Parathyroid adenoma (tissue), 2 donors: ENCODE measurements at regions not wholly inside any gene's neighbourhood (a gene's known extent, or its start where the extent isn't known, plus 50 kb on each side); places are given as distances from the start of the nearest gene placed in this dataset.
"Not testable (repeated sequence)": the region's sequence is repeated elsewhere in the genome, so short reads cannot be mapped to it uniquely, and the experiment has no call there.

Experiments used
- H2AFZ ChIP-seq: fragments of 300-600 bp; sonication (generic); one replicate; pipeline ENCODE4 v1.7.0; 2017; ENCODE audit warnings: antibody characterized with exemption, mild to moderate bottlenecking
- H3K27ac ChIP-seq: fragments of 300-600 bp; sonication (generic); one replicate; pipeline ENCODE4 v1.7.0; 2017
- H3K27me3 ChIP-seq: fragments of 300-600 bp; sonication (generic); one replicate; pipeline ENCODE4 v1.7.0; 2017; ENCODE audit warnings: low read length; ENCODE audit not compliant: control insufficient read depth, insufficient read depth
- H3K36me3 ChIP-seq: fragments of 300-600 bp; sonication (generic); one replicate; pipeline ENCODE4 v1.7.0; 2017; ENCODE audit warnings: low read length; ENCODE audit not compliant: control insufficient read depth, insufficient read depth
- H3K4me1 ChIP-seq: fragments of 300-600 bp; sonication (generic); one replicate; pipeline ENCODE4 v1.7.0; 2017; ENCODE audit warnings: control low read depth
- H3K4me2 ChIP-seq: fragments of 300-600 bp; sonication (generic); one replicate; pipeline ENCODE4 v1.7.0; 2017; ENCODE audit warnings: low read length
- H3K4me3 ChIP-seq: fragments of 300-600 bp; sonication (generic); one replicate; pipeline ENCODE4 v1.7.0; 2017; ENCODE audit warnings: low read depth, low read length
- H3K79me2 ChIP-seq: fragments of 300-600 bp; sonication (generic); one replicate; pipeline ENCODE4 v1.7.0; 2017; ENCODE audit warnings: control low read depth
- H3K9ac ChIP-seq: fragments of 300-600 bp; sonication (generic); one replicate; pipeline ENCODE4 v1.7.0; 2017; ENCODE audit warnings: mild to moderate bottlenecking
- H3K9me3 ChIP-seq: fragments of 300-600 bp; sonication (generic); one replicate; pipeline ENCODE4 v1.7.0; 2017; ENCODE audit warnings: low read length; ENCODE audit not compliant: control insufficient read depth
- donor health status: primary hyperparathyroidism.

DNA sequence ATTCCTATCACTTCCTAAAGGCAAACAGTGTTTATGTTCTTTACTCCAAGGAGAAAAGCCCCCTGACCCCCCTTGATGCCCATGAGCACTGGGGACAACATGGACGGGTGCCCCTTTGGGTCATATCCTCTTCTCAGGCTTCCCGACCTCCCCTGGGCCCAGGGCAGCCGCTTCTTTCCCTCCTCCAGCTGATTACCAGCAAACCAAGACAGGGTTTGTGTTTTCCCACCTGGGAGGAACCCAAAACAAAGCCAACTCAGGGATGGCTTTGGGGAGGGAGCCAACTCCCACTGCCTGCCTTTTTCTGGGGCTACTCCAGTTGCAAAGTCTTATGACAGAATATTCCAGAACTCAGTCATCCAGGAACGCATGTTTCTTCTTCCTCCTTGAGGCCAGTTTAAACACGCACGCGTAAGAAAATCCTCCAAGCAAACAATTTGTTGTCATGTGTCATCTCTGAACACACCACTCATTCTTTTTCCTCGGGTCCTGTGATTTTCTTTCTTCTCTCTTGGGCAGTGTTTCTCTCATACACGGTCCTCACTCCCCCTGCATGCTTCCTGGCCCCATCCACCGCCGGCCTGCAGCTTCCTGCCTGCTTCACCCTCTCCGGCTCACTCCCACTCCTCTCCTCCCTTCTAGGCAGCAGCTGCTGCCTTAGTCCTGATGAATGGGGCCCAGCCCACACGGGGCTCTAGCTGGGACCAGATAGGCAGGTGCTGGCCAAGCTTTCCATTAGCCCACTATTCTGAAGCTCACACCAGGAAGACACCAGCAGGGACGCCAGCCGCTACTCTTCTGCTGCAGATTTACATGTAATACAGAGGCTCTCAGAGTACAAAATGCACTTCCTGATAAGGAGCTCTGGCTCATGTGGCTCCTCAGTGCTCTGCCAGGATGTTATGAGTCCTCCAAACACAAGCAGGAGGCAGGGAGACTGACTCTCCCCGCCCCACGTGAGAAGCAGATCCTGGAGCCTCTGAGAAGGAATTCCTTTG is 116.7 kb upstream of the VOPP1 start:
- not testable (repeated sequence) for H3K4me2 ChIP-seq, H3K36me3 ChIP-seq, H3K79me2 ChIP-seq, H3K27ac ChIP-seq, H3K27me3 ChIP-seq, H3K4me1 ChIP-seq, H2AFZ ChIP-seq, H3K4me3 ChIP-seq, H3K9ac ChIP-seq, H3K9me3 ChIP-seq

DNA sequence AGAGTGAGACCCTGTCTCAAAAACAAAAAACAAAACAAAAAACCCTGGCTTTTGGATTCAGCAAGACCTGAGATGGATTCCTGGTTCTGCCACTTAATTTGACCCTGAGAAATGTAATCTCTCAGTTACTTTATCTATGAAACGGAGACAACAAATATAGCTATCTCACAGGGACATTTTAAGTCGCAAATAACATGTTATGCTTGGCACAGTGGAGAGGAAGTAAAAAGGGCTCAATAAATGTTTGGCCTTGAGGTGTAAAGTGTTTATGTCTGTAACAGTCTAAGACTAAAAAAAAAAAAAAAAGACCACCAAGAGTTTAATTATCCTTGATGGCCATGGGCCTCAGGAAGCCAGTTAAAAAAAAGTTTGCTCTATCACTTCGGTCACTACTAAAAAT is 116.0 kb upstream of the VOPP1 start:
- H3K4me1 ChIP-seq, H3K36me3 ChIP-seq, H3K4me2 ChIP-seq, H3K4me3 ChIP-seq, H3K9ac ChIP-seq, H3K9me3 ChIP-seq, H3K27me3 ChIP-seq, H3K79me2 ChIP-seq, H2AFZ ChIP-seq, H3K27ac ChIP-seq: not testable (repeated sequence)

DNA sequence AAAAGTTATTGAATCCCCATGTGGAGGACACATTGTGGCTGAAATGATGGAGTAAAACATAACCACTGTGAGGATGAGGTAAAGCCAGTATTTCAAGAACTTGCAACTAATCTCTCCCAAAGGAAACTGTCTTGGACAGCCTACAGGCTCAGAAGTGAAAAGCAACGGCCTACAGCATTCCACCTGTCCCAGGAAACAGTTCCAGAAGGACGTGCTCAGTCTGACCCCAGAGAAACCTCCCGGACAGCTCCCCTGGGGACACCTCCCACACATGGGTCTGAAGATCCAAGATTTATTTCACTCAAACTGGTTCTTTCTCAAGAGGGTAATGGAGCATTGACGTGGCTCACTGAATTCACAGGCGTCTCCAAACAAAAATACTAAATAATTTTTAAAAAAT is 115.0 kb upstream of the VOPP1 start:
- H3K79me2 ChIP-seq, H3K27ac ChIP-seq, H3K27me3 ChIP-seq, H3K36me3 ChIP-seq, H3K4me1 ChIP-seq, H3K9ac ChIP-seq, H3K9me3 ChIP-seq, H3K4me2 ChIP-seq, H3K4me3 ChIP-seq, H2AFZ ChIP-seq: not testable (repeated sequence)

DNA sequence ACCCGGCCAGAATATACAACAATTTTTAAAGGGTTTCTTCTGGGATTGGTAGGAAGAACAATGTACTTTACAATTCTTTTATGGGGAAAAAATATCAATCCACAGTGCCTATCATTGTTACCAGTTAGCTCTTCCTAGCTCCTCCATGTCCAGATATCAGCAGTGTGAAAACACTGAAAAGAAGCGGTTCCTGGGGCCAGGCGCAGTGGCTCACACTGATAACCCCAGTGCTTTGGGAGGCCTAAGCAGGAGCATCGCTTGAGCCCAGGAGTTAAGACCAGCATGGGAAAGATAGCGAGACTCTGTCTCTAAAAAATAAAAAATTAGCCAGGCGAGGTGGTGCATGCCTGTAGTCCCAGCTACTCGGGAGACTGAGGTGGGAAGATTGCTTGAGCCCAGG is 114.5 kb upstream of the VOPP1 start:
- not testable (repeated sequence) for H3K79me2 ChIP-seq, H3K4me2 ChIP-seq, H3K27me3 ChIP-seq, H3K9me3 ChIP-seq, H3K4me1 ChIP-seq, H3K27ac ChIP-seq, H3K36me3 ChIP-seq, H3K4me3 ChIP-seq, H3K9ac ChIP-seq, H2AFZ ChIP-seq

DNA sequence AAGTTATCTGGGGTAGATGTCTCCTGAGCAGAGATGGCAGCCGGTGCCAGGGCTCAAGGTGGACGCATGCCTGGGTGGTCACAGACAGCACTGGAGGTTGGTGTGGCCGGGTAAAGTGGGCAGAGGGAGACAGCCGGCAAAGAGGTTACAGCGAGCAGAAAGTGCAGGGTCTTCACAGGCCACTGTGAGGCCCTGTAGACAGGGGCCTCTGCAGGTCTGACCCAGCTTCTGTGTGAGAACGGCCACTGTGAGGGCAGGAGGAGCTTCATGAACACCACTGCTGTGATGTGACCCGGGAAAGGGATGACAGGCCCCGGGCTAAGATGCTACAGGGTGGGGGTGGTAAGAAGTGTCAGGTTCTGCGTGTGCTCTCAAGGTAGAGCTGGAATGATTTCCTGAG is 111.2 kb upstream of the VOPP1 start:
- not testable (repeated sequence) for H3K9ac ChIP-seq, H3K9me3 ChIP-seq, H3K4me2 ChIP-seq, H2AFZ ChIP-seq, H3K36me3 ChIP-seq, H3K27ac ChIP-seq, H3K4me3 ChIP-seq, H3K79me2 ChIP-seq, H3K4me1 ChIP-seq, H3K27me3 ChIP-seq

DNA sequence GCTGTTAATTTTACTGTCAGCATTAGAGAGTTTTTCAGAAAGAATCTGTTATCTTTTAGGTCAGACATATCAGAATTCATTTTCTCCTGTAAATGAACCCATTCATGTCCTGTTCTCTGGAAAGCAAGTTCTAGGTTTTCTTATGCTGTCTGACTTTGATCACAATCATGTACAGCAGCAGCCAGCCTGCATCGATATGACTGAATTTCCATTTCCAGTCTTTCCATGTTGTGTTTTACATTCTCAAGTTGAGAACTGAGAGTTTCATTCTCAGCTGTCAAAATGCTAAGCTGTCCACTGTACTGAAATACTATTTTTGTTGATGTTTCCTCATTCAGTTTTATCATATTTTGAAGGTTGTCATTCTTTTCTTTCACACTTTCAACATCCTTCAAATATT is 103.3 kb upstream of the VOPP1 start:
- not testable (repeated sequence) for H3K27ac ChIP-seq, H2AFZ ChIP-seq, H3K9ac ChIP-seq, H3K9me3 ChIP-seq, H3K27me3 ChIP-seq, H3K79me2 ChIP-seq, H3K36me3 ChIP-seq, H3K4me2 ChIP-seq, H3K4me3 ChIP-seq, H3K4me1 ChIP-seq

DNA sequence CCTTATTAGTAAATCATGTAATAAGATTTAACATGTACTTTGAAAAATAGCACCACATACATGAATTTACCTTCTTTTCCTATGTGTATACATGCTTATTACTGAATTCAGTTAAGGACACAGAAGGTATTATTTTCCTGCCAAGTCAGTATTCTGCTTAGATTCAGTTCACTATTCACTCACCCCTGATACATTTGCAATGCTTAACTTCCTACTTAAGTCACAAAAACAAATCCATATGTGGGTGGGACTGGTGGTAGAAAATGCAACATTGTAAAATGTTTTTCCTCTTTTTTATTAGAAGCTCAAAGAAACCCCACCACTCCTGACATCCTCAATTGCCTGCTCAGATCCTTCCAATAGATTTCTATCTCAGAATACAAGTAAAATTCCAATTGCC is 101.2 kb upstream of the VOPP1 start:
- not testable (repeated sequence) for H3K27me3 ChIP-seq, H3K9me3 ChIP-seq, H2AFZ ChIP-seq, H3K4me3 ChIP-seq, H3K4me2 ChIP-seq, H3K27ac ChIP-seq, H3K9ac ChIP-seq, H3K36me3 ChIP-seq, H3K4me1 ChIP-seq, H3K79me2 ChIP-seq

DNA sequence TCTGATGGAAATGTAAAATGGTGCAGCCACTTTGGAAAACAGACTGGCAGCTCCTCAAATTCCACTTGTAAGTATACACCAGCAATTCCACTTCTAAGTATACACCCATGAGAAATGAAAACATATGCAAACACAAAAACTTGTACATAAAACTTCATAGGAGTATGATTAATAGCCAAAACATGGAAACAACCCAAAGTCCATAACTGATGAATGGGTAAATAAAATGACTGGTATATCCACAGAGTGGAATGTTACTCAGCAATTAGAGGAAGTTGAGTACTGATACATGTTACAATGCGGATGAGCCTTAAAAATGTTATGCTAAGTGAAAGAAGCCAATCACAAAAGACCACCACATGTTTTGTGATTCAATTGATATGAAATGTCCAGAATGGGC is 99.8 kb upstream of the VOPP1 start:
- H3K27ac ChIP-seq, H3K4me3 ChIP-seq, H3K4me2 ChIP-seq, H3K9ac ChIP-seq, H2AFZ ChIP-seq, H3K79me2 ChIP-seq, H3K27me3 ChIP-seq, H3K36me3 ChIP-seq, H3K9me3 ChIP-seq, H3K4me1 ChIP-seq: not testable (repeated sequence)
